ENCODE measurements at regions not wholly inside any gene's neighbourhood (a gene's known extent, or its start where the extent isn't known, plus 50 kb on each side); places are given as distances from the start of the nearest gene placed in this dataset.

DNA sequence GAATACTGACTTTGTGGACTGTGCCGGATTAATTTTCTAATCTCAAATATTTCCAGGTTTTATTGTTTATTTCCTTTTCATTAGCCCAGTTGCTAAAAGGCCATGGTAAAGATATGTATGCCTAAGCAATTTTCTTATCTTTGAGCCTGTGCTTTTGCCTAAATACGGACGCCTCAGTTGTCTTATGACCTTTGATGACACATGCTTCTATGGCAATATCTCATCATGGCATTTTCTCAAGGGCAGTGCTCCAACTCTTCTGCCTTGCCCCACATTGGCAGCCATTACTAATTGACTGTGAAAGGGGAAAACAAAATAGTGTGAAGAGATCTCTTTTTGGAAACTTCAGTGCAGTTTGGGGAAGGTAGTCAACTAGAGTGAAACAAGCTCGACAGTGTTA lies 809.6 kb upstream of the NR2F2 start:
- TF ChIP-seq, protein P1, sequence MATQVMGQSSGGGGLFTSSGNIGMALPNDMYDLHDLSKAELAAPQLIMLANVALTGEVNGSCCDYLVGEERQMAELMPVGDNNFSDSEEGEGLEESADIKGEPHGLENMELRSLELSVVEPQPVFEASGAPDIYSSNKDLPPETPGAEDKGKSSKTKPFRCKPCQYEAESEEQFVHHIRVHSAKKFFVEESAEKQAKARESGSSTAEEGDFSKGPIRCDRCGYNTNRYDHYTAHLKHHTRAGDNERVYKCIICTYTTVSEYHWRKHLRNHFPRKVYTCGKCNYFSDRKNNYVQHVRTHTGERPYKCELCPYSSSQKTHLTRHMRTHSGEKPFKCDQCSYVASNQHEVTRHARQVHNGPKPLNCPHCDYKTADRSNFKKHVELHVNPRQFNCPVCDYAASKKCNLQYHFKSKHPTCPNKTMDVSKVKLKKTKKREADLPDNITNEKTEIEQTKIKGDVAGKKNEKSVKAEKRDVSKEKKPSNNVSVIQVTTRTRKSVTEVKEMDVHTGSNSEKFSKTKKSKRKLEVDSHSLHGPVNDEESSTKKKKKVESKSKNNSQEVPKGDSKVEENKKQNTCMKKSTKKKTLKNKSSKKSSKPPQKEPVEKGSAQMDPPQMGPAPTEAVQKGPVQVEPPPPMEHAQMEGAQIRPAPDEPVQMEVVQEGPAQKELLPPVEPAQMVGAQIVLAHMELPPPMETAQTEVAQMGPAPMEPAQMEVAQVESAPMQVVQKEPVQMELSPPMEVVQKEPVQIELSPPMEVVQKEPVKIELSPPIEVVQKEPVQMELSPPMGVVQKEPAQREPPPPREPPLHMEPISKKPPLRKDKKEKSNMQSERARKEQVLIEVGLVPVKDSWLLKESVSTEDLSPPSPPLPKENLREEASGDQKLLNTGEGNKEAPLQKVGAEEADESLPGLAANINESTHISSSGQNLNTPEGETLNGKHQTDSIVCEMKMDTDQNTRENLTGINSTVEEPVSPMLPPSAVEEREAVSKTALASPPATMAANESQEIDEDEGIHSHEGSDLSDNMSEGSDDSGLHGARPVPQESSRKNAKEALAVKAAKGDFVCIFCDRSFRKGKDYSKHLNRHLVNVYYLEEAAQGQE (IDR thresholded peaks at IDR 0.05; ENCODE audit: insufficient replicate concordance, low read depth): no peak
- TF ChIP-seq, protein P2, sequence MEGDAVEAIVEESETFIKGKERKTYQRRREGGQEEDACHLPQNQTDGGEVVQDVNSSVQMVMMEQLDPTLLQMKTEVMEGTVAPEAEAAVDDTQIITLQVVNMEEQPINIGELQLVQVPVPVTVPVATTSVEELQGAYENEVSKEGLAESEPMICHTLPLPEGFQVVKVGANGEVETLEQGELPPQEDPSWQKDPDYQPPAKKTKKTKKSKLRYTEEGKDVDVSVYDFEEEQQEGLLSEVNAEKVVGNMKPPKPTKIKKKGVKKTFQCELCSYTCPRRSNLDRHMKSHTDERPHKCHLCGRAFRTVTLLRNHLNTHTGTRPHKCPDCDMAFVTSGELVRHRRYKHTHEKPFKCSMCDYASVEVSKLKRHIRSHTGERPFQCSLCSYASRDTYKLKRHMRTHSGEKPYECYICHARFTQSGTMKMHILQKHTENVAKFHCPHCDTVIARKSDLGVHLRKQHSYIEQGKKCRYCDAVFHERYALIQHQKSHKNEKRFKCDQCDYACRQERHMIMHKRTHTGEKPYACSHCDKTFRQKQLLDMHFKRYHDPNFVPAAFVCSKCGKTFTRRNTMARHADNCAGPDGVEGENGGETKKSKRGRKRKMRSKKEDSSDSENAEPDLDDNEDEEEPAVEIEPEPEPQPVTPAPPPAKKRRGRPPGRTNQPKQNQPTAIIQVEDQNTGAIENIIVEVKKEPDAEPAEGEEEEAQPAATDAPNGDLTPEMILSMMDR (IDR thresholded peaks at IDR 0.05; ENCODE audit: insufficient read depth, low read length): no peak
- no peak for TF ChIP-seq POLR2AphosphoS5 (IDR thresholded peaks at IDR 0.05; ENCODE audit: low read depth)
- TF ChIP-seq SPI1 (IDR thresholded peaks at IDR 0.05; ENCODE audit: borderline replicate concordance, low read depth): no peak
